Liver (tissue), 3 donors: ENCODE measurements at regions not wholly inside any gene's neighbourhood (a gene's known extent, or its start where the extent isn't known, plus 50 kb on each side); places are given as distances from the start of the nearest gene placed in this dataset.

Experiments used
- GABPA ChIP-seq, 2 donors: IDR thresholded peaks in 1 of 2; conservative IDR thresholded peaks in 1 of 2; 2 replicates each; pipeline ENCODE4 v1.6.1; 2016; ENCODE audit warnings: antibody characterized with exemption in 2 of 2, mild to moderate bottlenecking in 1 of 2, moderate library complexity in 1 of 2
- JUND ChIP-seq, 2 donors: IDR thresholded peaks; 2 replicates each; pipeline ENCODE4 v1.6.1; 2016; ENCODE audit warnings: antibody characterized with exemption in 2 of 2
- NR2F2 ChIP-seq: IDR thresholded peaks from 2 replicates; pipeline ENCODE4 v1.6.1; 2016; ENCODE audit warnings: antibody characterized with exemption
- YY1 ChIP-seq: IDR thresholded peaks from 2 replicates; pipeline ENCODE4 v1.6.1; 2016; ENCODE audit warnings: antibody characterized with exemption, mild to moderate bottlenecking
- TF ChIP-seq, protein P1 (sequence below): fragments of 150-350 bp; IDR thresholded peaks from 2 replicates; pipeline ENCODE4 v1.5.1; 2017; ENCODE audit warnings: improper control_type of control experiment, low read depth, low read length; ENCODE audit not compliant: missing input control
- TF ChIP-seq, protein P2 (sequence below): IDR thresholded peaks from 2 replicates; pipeline ENCODE4 v1.6.1; 2016; ENCODE audit warnings: antibody characterized with exemption, mild to moderate bottlenecking
- donor health status: healthy.
- donor health status: healthy.

DNA sequence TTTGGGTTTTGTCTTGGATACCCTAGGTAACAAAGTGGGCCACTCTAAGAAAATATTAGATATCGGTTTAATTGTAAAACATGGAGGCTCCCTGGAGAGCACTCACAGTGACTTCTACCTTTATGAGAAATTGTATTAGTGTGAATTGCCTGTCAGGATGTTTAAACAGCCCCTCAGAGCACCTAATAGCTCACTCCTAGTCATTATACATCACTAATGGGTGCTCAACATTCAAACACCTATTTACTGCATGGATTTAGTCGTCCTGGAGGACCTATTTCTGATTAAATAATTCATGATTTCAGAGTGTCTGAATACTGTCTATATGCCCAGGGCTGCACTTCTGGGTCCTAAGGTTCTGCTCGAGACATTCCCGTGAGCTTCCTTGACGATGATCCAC lies 430.2 kb upstream of the EEF2KMT start:
- TF ChIP-seq, protein P1, sequence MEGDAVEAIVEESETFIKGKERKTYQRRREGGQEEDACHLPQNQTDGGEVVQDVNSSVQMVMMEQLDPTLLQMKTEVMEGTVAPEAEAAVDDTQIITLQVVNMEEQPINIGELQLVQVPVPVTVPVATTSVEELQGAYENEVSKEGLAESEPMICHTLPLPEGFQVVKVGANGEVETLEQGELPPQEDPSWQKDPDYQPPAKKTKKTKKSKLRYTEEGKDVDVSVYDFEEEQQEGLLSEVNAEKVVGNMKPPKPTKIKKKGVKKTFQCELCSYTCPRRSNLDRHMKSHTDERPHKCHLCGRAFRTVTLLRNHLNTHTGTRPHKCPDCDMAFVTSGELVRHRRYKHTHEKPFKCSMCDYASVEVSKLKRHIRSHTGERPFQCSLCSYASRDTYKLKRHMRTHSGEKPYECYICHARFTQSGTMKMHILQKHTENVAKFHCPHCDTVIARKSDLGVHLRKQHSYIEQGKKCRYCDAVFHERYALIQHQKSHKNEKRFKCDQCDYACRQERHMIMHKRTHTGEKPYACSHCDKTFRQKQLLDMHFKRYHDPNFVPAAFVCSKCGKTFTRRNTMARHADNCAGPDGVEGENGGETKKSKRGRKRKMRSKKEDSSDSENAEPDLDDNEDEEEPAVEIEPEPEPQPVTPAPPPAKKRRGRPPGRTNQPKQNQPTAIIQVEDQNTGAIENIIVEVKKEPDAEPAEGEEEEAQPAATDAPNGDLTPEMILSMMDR: no peak
- TF ChIP-seq GABPA (IDR thresholded peaks at IDR 0.05 in 1 of 2, conservative IDR thresholded peaks at IDR 0.05 in 1 of 2) (no peak), NR2F2 (no peak), YY1 (no peak), JUND (IDR thresholded peaks at IDR 0.05) (no peak)
- TF ChIP-seq, protein P2, sequence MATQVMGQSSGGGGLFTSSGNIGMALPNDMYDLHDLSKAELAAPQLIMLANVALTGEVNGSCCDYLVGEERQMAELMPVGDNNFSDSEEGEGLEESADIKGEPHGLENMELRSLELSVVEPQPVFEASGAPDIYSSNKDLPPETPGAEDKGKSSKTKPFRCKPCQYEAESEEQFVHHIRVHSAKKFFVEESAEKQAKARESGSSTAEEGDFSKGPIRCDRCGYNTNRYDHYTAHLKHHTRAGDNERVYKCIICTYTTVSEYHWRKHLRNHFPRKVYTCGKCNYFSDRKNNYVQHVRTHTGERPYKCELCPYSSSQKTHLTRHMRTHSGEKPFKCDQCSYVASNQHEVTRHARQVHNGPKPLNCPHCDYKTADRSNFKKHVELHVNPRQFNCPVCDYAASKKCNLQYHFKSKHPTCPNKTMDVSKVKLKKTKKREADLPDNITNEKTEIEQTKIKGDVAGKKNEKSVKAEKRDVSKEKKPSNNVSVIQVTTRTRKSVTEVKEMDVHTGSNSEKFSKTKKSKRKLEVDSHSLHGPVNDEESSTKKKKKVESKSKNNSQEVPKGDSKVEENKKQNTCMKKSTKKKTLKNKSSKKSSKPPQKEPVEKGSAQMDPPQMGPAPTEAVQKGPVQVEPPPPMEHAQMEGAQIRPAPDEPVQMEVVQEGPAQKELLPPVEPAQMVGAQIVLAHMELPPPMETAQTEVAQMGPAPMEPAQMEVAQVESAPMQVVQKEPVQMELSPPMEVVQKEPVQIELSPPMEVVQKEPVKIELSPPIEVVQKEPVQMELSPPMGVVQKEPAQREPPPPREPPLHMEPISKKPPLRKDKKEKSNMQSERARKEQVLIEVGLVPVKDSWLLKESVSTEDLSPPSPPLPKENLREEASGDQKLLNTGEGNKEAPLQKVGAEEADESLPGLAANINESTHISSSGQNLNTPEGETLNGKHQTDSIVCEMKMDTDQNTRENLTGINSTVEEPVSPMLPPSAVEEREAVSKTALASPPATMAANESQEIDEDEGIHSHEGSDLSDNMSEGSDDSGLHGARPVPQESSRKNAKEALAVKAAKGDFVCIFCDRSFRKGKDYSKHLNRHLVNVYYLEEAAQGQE: no peak
